ENCODE measurements at regions not wholly inside any gene's neighbourhood (a gene's known extent, or its start where the extent isn't known, plus 50 kb on each side); places are given as distances from the start of the nearest gene placed in this dataset.
"Not testable (repeated sequence)": the region's sequence is repeated elsewhere in the genome, so short reads cannot be mapped to it uniquely, and the experiment has no call there.

- intact Hi-C loops (cut with micrococcal nuclease) = no loop called here
These were observed 99.6 kb upstream of the LYZL1 start for GRCh38 chr10:29189256-29189655.

- intact Hi-C loops (cut with micrococcal nuclease) = no loop called here
These were observed 97.2 kb upstream of the LYZL1 start for GRCh38 chr10:29191674-29192073.

GRCh38 chr10:29199339-29199738 is 89.5 kb upstream of the LYZL1 start:
- intact Hi-C loops (cut with micrococcal nuclease) = no loop called here

- intact Hi-C loops (cut with micrococcal nuclease) = no loop called here
These were observed 88.8 kb upstream of the LYZL1 start for GRCh38 chr10:29199941-29200679.

GRCh38 chr10:29202386-29202940 is 86.4 kb upstream of the LYZL1 start:
- intact Hi-C loops (cut with micrococcal nuclease) = no loop called here

- intact Hi-C loops (cut with micrococcal nuclease) = no loop called here
These were observed 85.4 kb upstream of the LYZL1 start for GRCh38 chr10:29203432-29203831.

- intact Hi-C loops (cut with micrococcal nuclease) = no loop called here
These were observed 84.6 kb upstream of the LYZL1 start for GRCh38 chr10:29204070-29204800.

GRCh38 chr10:29205787-29206186 is 83.1 kb upstream of the LYZL1 start:
- intact Hi-C loops (cut with micrococcal nuclease) = no loop called here

GRCh38 chr10:29208845-29209244 is 80.0 kb upstream of the LYZL1 start:
- intact Hi-C loops (cut with micrococcal nuclease) = no loop called here

GRCh38 chr10:29209830-29210229 is 79.0 kb upstream of the LYZL1 start:
- intact Hi-C loops (cut with micrococcal nuclease) = no loop called here

- intact Hi-C loops (cut with micrococcal nuclease) = no loop called here
These were observed 78.5 kb upstream of the LYZL1 start for GRCh38 chr10:29210266-29210868.

- intact Hi-C loops (cut with micrococcal nuclease) = no loop called here
These were observed 76.3 kb upstream of the LYZL1 start for GRCh38 chr10:29212597-29212996.

GRCh38 chr10:29214551-29214950 is 74.3 kb upstream of the LYZL1 start:
- intact Hi-C loops (cut with micrococcal nuclease) = no loop called here

GRCh38 chr10:29217292-29217738 is 71.6 kb upstream of the LYZL1 start:
- intact Hi-C loops (cut with micrococcal nuclease) = no loop called here

- intact Hi-C loops (cut with micrococcal nuclease) = no loop called here
These were observed 65.5 kb upstream of the LYZL1 start for GRCh38 chr10:29223326-29223725.

GRCh38 chr10:29224631-29225030 is 64.2 kb upstream of the LYZL1 start:
- intact Hi-C loops (cut with micrococcal nuclease) = no loop called here

GRCh38 chr10:29227201-29227600 is 61.7 kb upstream of the LYZL1 start:
- intact Hi-C loops (cut with micrococcal nuclease) = no loop called here

GRCh38 chr10:29228562-29228961 is 60.3 kb upstream of the LYZL1 start:
- intact Hi-C loops (cut with micrococcal nuclease) = no loop called here

- intact Hi-C loops (cut with micrococcal nuclease) = no loop called here
These were observed 59.6 kb upstream of the LYZL1 start for GRCh38 chr10:29229258-29229705.

- intact Hi-C loops (cut with micrococcal nuclease) = not testable (repeated sequence)
These were observed 52.0 kb upstream of the LYZL1 start for GRCh38 chr10:29236910-29237309.

GRCh38 chr10:29237786-29238185 is 51.1 kb upstream of the LYZL1 start:
- intact Hi-C loops (cut with micrococcal nuclease) = no loop called here

GRCh38 chr10:29238523-29239135 is 50.2 kb upstream of the LYZL1 start:
- intact Hi-C loops (cut with micrococcal nuclease) = no loop called here
